Fibroblast of lung (primary cell): ENCODE measurements at regions not wholly inside any gene's neighbourhood (a gene's known extent, or its start where the extent isn't known, plus 50 kb on each side); places are given as distances from the start of the nearest gene placed in this dataset.
"Not testable (repeated sequence)": the region's sequence is repeated elsewhere in the genome, so short reads cannot be mapped to it uniquely, and the experiment has no call there.

Experiments
- DNase-seq, 2 donors: peaks; one replicate each; pipeline versions ENCODE4 v3.0.0 to v3.0.0-alpha.2; 2010; ENCODE audit warnings: low read depth in 2 of 2
- H2AFZ ChIP-seq: 2 replicates; pipeline ENCODE4 v1.5.1; 2012; ENCODE audit warnings: low read length, control low read depth, inconsistent platforms
- H3K27ac ChIP-seq: 2 replicates; pipeline ENCODE4 v1.5.1; 2011; ENCODE audit warnings: low read length, control low read depth; ENCODE audit not compliant: insufficient read depth
- H3K27me3 ChIP-seq: 2 replicates; pipeline ENCODE4 v1.5.1; 2011; ENCODE audit warnings: mild to moderate bottlenecking, low read length; ENCODE audit not compliant: control insufficient read depth, insufficient read depth
- H3K36me3 ChIP-seq: 2 replicates; pipeline ENCODE4 v1.5.1; 2011; ENCODE audit warnings: low read length; ENCODE audit not compliant: control insufficient read depth, insufficient read depth
- H3K4me1 ChIP-seq: 2 replicates; pipeline ENCODE4 v1.5.1; 2011; ENCODE audit warnings: low read length; ENCODE audit not compliant: control insufficient read depth, insufficient read depth; ENCODE audit errors: extremely low read depth
- H3K4me2 ChIP-seq: 2 replicates; pipeline ENCODE4 v1.5.1; 2011; ENCODE audit warnings: low read length, control low read depth; ENCODE audit not compliant: insufficient read depth; ENCODE audit errors: extremely low read depth
- H3K4me3 ChIP-seq, 4 experiments: fragments of 200-600 bp in 1 of 4; sonication (generic) in 1 of 4; replicated peaks in 1 of 4; 2 replicates each; pipeline ENCODE4 v1.5.1; 2011 to 2016; ENCODE audit warnings: low read length in 4 of 4, low read depth in 3 of 4, mild to moderate bottlenecking in 3 of 4, control low read depth in 2 of 4, inconsistent platforms in 1 of 4, mixed read lengths in 1 of 4; ENCODE audit not compliant: insufficient read depth in 1 of 4; ENCODE audit errors: control extremely low read depth in 1 of 4
- H3K79me2 ChIP-seq: 2 replicates; pipeline ENCODE4 v1.5.1; 2012; ENCODE audit warnings: mild to moderate bottlenecking, low read length, inconsistent platforms; ENCODE audit not compliant: control insufficient read depth, insufficient read depth
- H3K9ac ChIP-seq: 2 replicates; pipeline ENCODE4 v1.5.1; 2011; ENCODE audit warnings: mild to moderate bottlenecking, low read length, control low read depth; ENCODE audit not compliant: insufficient read depth
- H3K9me3 ChIP-seq: 2 replicates; pipeline ENCODE4 v1.5.1; 2012; ENCODE audit warnings: low read depth, low read length; ENCODE audit not compliant: control insufficient read depth, insufficient read depth
- H4K20me1 ChIP-seq: 2 replicates; pipeline ENCODE4 v1.5.1; 2011; ENCODE audit warnings: low read length; ENCODE audit not compliant: control insufficient read depth, insufficient read depth; ENCODE audit errors: extremely low read depth
- EZH2 ChIP-seq: IDR thresholded peaks from 2 replicates; pipeline ENCODE4 v1.5.1; 2012; ENCODE audit warnings: low read length, control low read depth, mild to moderate bottlenecking; ENCODE audit errors: missing control alignments
- TF ChIP-seq, protein P1 (sequence below), 2 donors: IDR thresholded peaks in 1 of 2; conservative IDR thresholded peaks in 1 of 2; 1 replicate in 1 of 2; 2 replicates in 1 of 2; pipeline ENCODE4 v1.5.1; 2011 to 2012; ENCODE audit warnings: low read length in 2 of 2, control low read depth in 1 of 2, inconsistent platforms in 1 of 2, low read depth in 1 of 2, mild to moderate bottlenecking in 1 of 2

DNA sequence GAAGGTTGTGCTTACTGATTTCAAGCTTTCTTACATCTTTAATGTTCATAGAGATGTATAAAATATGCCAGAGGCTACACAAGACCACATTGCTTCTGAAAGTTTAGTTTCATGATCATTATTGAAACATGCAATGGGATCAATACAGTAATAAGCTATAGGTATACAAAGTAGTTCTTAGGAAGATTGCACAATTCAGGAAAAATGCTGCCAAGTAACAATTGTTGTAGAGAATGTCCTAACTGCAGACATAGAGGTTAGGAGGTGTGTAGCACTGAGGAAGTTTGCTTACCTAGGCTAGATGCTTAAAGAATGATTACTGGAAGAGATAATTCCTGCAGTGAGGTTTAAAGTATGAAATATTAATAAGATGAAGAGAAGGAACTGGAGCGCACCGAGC, 259.5 kb upstream of the CYRIA start:
- no peak for DNase-seq
- no peak overlapping the region for H3K4me3 ChIP-seq
- TF ChIP-seq, protein P1, sequence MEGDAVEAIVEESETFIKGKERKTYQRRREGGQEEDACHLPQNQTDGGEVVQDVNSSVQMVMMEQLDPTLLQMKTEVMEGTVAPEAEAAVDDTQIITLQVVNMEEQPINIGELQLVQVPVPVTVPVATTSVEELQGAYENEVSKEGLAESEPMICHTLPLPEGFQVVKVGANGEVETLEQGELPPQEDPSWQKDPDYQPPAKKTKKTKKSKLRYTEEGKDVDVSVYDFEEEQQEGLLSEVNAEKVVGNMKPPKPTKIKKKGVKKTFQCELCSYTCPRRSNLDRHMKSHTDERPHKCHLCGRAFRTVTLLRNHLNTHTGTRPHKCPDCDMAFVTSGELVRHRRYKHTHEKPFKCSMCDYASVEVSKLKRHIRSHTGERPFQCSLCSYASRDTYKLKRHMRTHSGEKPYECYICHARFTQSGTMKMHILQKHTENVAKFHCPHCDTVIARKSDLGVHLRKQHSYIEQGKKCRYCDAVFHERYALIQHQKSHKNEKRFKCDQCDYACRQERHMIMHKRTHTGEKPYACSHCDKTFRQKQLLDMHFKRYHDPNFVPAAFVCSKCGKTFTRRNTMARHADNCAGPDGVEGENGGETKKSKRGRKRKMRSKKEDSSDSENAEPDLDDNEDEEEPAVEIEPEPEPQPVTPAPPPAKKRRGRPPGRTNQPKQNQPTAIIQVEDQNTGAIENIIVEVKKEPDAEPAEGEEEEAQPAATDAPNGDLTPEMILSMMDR (conservative IDR thresholded peaks at IDR 0.05 in 1 of 2, IDR thresholded peaks at IDR 0.05 in 1 of 2; ENCODE audit: low read depth in 1 of 2, low read length in 2 of 2): no peak
- TF ChIP-seq EZH2: no peak
- H3K79me2 ChIP-seq: no peaks in the 10 kb centered on the region
- H3K27me3 ChIP-seq: no peaks in the 10 kb centered on the region
- H3K4me1 ChIP-seq: no peaks in the 10 kb centered on the region
- H3K9ac ChIP-seq: no peak overlapping the region
- H3K4me2 ChIP-seq: no peak overlapping the region
- H3K9me3 ChIP-seq: no peaks in the 10 kb centered on the region
- H4K20me1 ChIP-seq: no peaks in the 10 kb centered on the region
- H3K27ac ChIP-seq: no peak overlapping the region
- no peak overlapping the region for H2AFZ ChIP-seq
- H3K36me3 ChIP-seq: no peaks in the 10 kb centered on the region

DNA sequence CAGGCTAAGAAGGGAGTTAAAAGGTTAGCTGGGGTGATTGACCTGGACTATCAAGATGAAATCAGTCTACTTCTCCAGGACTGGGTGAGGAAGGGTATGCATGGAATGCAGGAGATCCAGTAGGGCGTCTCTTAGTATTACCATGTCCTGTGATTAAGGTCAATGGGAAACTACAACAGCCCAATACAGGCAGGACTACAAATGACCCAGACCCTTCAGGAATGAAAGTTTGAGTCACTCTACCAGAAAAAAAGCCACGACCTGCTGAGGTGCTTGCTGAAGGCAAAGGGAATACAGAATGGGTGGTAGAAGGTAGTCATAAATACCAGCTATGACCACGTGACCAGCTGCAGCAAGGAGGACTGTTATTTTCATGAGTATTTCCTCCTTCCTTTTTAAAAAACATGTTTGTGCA, 249.7 kb upstream of the CYRIA start:
- H3K4me2 ChIP-seq, H4K20me1 ChIP-seq, H3K27me3 ChIP-seq, H3K4me3 ChIP-seq, H3K36me3 ChIP-seq, H3K4me1 ChIP-seq, H2AFZ ChIP-seq, H3K27ac ChIP-seq, H3K9me3 ChIP-seq, H3K79me2 ChIP-seq, H3K9ac ChIP-seq: not testable (repeated sequence)
- DNase-seq: peak in 1 of 2 donors; percentile 0

DNA sequence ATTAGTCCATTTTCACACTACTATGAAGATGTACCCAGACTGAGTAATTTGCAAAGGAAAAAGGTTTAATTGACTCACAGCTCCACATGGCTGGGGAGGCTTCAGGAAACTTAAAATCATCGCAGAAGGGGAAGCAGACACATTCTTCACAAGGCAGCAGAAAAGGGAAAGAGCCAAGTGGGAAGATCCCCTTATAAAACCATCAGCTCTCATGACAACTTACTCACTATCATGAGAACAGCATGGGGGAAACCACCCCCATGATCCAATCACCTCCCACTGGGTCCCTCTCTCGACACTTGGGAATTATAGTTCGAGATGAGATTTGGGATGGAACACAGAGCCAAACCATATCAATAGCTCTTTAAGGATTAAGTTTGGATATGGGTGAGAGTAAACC, 246.1 kb upstream of the CYRIA start:
- Histone ChIP-seq H2AFZ (no peak overlapping the region), H3K4me3 (no peak overlapping the region), H3K27me3 (no peaks in the 10 kb centered on the region), H3K27ac (no peak overlapping the region), H3K4me1 (no peaks in the 10 kb centered on the region), H3K9me3 (no peaks in the 10 kb centered on the region), H3K4me2 (no peak overlapping the region), H3K36me3 (no peaks in the 10 kb centered on the region), H4K20me1 (no peaks in the 10 kb centered on the region), H3K9ac (no peak overlapping the region), H3K79me2 (no peaks in the 10 kb centered on the region)
- TF ChIP-seq, protein P1 (conservative IDR thresholded peaks at IDR 0.05 in 1 of 2, IDR thresholded peaks at IDR 0.05 in 1 of 2; ENCODE audit: low read depth in 1 of 2, low read length in 2 of 2): no peak
- TF ChIP-seq EZH2: no peak
- no peak for DNase-seq
